WTC11 (cell line): ENCODE measurements at regions not wholly inside any gene's neighbourhood (a gene's known extent, or its start where the extent isn't known, plus 50 kb on each side); places are given as distances from the start of the nearest gene placed in this dataset.

Experiments used
- ATAC-seq: fragments of 200-7000 bp; cut with Tn5 transposase; 2 replicates; pipeline ENCODE4 v1.10.0; 2021; ENCODE audit warnings: mild to moderate bottlenecking, moderate library complexity
- CTCF ChIA-PET: fragments of 300-600 bp; sonication (Branson Sonifier 250); formaldehyde crosslinking; loops from one replicate; lab custom pipeline; 2021; ENCODE audit warnings: antibody characterized with exemption; lab: Charles Lee
- POLR2A ChIA-PET: fragments of 350-600 bp; sonication (Branson Sonifier 250); formaldehyde crosslinking; loops from one replicate; lab custom pipeline; 2021; ENCODE audit warnings: antibody characterized with exemption; lab: Charles Lee
- DNase-seq: peaks from one replicate; pipeline ENCODE4 v3.0.0; 2021; ENCODE audit warnings: low spot score
- H3K27ac Mint-ChIP-seq: 2 replicates; pipeline ENCODE4 v1.8.0; 2021; ENCODE audit warnings: mixed read lengths
- H3K27me3 Mint-ChIP-seq: 2 replicates; pipeline ENCODE4 v1.8.0; 2021; ENCODE audit warnings: low read depth, mild to moderate bottlenecking, moderate library complexity, mixed read lengths
- H3K36me3 Mint-ChIP-seq: 2 replicates; pipeline ENCODE4 v1.8.0; 2021; ENCODE audit warnings: mixed read lengths
- H3K4me1 Mint-ChIP-seq: 2 replicates; pipeline ENCODE4 v1.8.0; 2022; ENCODE audit warnings: mixed read lengths
- H3K4me3 Mint-ChIP-seq: 2 replicates; pipeline ENCODE4 v1.8.0; 2021; ENCODE audit warnings: mild to moderate bottlenecking, moderate library complexity, mixed read lengths
- H3K9me3 Mint-ChIP-seq: 2 replicates; pipeline ENCODE4 v1.8.0; 2021; ENCODE audit warnings: mixed read lengths
- AFF4 ChIP-seq: sonication (generic); formaldehyde crosslinking; IDR thresholded peaks from 2 replicates; pipeline ENCODE4 v1.8.1; 2023; ENCODE audit warnings: mild to moderate bottlenecking, missing genetic modification reagents, borderline replicate concordance
- ATF1 ChIP-seq: sonication (generic); formaldehyde crosslinking; IDR thresholded peaks from 2 replicates; pipeline ENCODE4 v1.8.1; 2023; ENCODE audit warnings: mild to moderate bottlenecking, moderate library complexity, missing genetic modification reagents
- ATF6 ChIP-seq: sonication (generic); formaldehyde crosslinking; IDR thresholded peaks from 2 replicates; pipeline ENCODE4 v1.8.1; 2023; ENCODE audit warnings: mild to moderate bottlenecking, missing genetic modification reagents
- E2F5 ChIP-seq: sonication (generic); formaldehyde crosslinking; IDR thresholded peaks from 2 replicates; pipeline ENCODE4 v1.8.1; 2022; ENCODE audit warnings: mild to moderate bottlenecking, moderate library complexity, missing genetic modification reagents
- EMX1 ChIP-seq: fragments of 250-450 bp; sonication (Bioruptor Pico); IDR thresholded peaks from 2 replicates; pipeline ENCODE4 v1.8.0; 2021; ENCODE audit warnings: mild to moderate bottlenecking
- ESRRA ChIP-seq: sonication (generic); formaldehyde crosslinking; IDR thresholded peaks from 2 replicates; pipeline ENCODE4 v1.8.1; 2022; ENCODE audit warnings: mild to moderate bottlenecking, missing genetic modification reagents, borderline replicate concordance
- FOXP1 ChIP-seq: sonication (generic); formaldehyde crosslinking; IDR thresholded peaks from 2 replicates; pipeline ENCODE4 v1.8.0; 2022; ENCODE audit warnings: missing genetic modification reagents, mild to moderate bottlenecking, moderate library complexity, borderline replicate concordance
- GABPB1 ChIP-seq: sonication (generic); formaldehyde crosslinking; IDR thresholded peaks from 2 replicates; pipeline ENCODE4 v1.8.1; 2023; ENCODE audit warnings: mild to moderate bottlenecking, missing genetic modification reagents
- IRF1 ChIP-seq: sonication (generic); formaldehyde crosslinking; IDR thresholded peaks from 2 replicates; pipeline ENCODE4 v1.8.0; 2023; ENCODE audit warnings: missing genetic modification reagents
- JAZF1 ChIP-seq: fragments of 250-450 bp; sonication (Bioruptor Pico); IDR thresholded peaks from 2 replicates; pipeline ENCODE4 v1.9.0; 2021; ENCODE audit warnings: moderate library complexity, mild to moderate bottlenecking, inconsistent platforms
- JUN ChIP-seq: sonication (generic); formaldehyde crosslinking; IDR thresholded peaks from 2 replicates; pipeline ENCODE4 v1.8.0; 2023; ENCODE audit warnings: mild to moderate bottlenecking, missing genetic modification reagents
- MXD4 ChIP-seq: fragments of 250-450 bp; sonication (Bioruptor Pico); IDR thresholded peaks from 2 replicates; pipeline ENCODE4 v1.8.0; 2021; ENCODE audit warnings: mild to moderate bottlenecking, moderate library complexity, borderline replicate concordance
- MYBL2 ChIP-seq: sonication (generic); formaldehyde crosslinking; IDR thresholded peaks from 2 replicates; pipeline ENCODE4 v1.8.1; 2023; ENCODE audit warnings: mild to moderate bottlenecking, moderate library complexity, missing genetic modification reagents
- NFATC4 ChIP-seq: fragments of 250-450 bp; sonication (Bioruptor Pico); IDR thresholded peaks from 2 replicates; pipeline ENCODE4 v1.9.0; 2021; ENCODE audit warnings: mild to moderate bottlenecking
- NR1H2 ChIP-seq: sonication (generic); formaldehyde crosslinking; IDR thresholded peaks from 2 replicates; pipeline ENCODE4 v1.9.0; 2021; ENCODE audit warnings: mild to moderate bottlenecking, moderate library complexity, missing genetic modification reagents
- PRDM15 ChIP-seq: sonication (generic); formaldehyde crosslinking; IDR thresholded peaks from 2 replicates; pipeline ENCODE4 v1.8.0; 2022; ENCODE audit warnings: missing genetic modification reagents
- SMAD3 ChIP-seq: sonication (generic); formaldehyde crosslinking; IDR thresholded peaks from 2 replicates; pipeline ENCODE4 v1.8.0; 2022; ENCODE audit warnings: missing genetic modification reagents, mild to moderate bottlenecking, borderline replicate concordance
- SMAD4 ChIP-seq: sonication (generic); formaldehyde crosslinking; IDR thresholded peaks from 2 replicates; pipeline ENCODE4 v1.8.0; 2022; ENCODE audit warnings: mild to moderate bottlenecking, missing genetic modification reagents
- ZNF138 ChIP-seq: sonication (generic); formaldehyde crosslinking; conservative IDR thresholded peaks from 2 replicates; pipeline ENCODE4 v1.8.1; 2022; ENCODE audit warnings: mild to moderate bottlenecking, moderate library complexity, missing genetic modification reagents
- ZNF396 ChIP-seq: fragments of 250-450 bp; sonication (Bioruptor Pico); IDR thresholded peaks from 2 replicates; pipeline ENCODE4 v1.8.0; 2021; ENCODE audit warnings: mild to moderate bottlenecking, moderate library complexity, borderline replicate concordance
- ZNF512 ChIP-seq: sonication (generic); formaldehyde crosslinking; IDR thresholded peaks from 2 replicates; pipeline ENCODE4 v1.8.1; 2022; ENCODE audit warnings: missing genetic modification reagents, borderline replicate concordance

DNA sequence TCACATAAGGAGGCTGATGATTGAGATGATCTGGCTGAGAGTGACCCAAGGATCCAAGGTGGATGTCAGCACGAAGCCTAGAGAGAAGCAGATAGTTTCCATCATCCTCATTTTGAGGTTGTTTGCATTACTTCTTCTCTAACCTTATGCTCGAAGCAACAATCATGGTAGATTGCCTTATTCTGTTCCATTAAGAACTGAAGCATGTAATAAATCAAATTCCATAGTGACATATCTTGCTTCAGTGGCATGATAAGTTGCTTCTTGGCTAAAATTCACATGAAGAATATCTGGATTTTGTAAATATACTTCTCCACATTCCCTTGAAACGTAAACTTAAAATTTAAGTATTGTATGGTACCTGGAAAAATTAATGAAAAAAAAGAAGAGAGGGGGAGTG lies 377.8 kb upstream of the DACH1 start:
- no peaks in the 10 kb centered on the region; the same call in 1 of the 2 replicates for H3K4me1 Mint-ChIP-seq
- TF ChIP-seq ESRRA (CRISPR knock-in tag) (no peak), FOXP1 (CRISPR knock-in tag) (no peak), SMAD3 (CRISPR knock-in tag) (no peak), SMAD4 (CRISPR knock-in tag) (no peak), ATF1 (CRISPR knock-in tag) (no peak), ZNF512 (CRISPR knock-in tag) (no peak), GABPB1 (CRISPR knock-in tag) (no peak), MXD4 (CRISPR knock-in tag) (no peak), JAZF1 (CRISPR knock-in tag) (no peak), ATF6 (CRISPR knock-in tag) (no peak), E2F5 (CRISPR knock-in tag) (no peak), EMX1 (no peak), NR1H2 (CRISPR knock-in tag) (no peak), PRDM15 (CRISPR knock-in tag) (no peak), IRF1 (CRISPR knock-in tag) (no peak), NFATC4 (CRISPR knock-in tag) (no peak), ZNF138 (CRISPR knock-in tag) (no peak)
- CTCF ChIA-PET = no interaction called here

DNA sequence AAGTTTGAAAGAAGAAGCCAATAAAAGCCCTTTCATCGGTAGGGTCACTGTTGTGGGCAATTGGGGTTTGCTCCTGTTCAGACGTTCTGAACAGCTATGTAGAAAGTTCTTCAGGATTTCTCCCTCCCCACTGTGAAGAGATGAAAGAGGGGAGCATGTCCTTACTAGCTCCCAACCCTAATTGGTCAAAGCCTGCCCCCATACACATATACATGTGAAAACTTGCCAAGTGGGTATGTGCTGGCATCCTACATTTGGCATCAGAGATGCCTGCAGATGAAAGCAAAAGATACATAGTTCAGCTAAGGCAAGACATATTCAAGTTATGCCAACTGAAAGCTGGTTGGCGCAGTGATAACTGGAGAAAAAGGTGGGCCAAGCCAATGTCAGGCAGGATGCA lies 363.1 kb upstream of the DACH1 start:
- peaks cover 9% of the 10 kb centered on the region for H3K9me3 Mint-ChIP-seq
- CTCF ChIA-PET = no interaction called here
- ATAC-seq = no peak
- no peaks in the 10 kb centered on the region for H3K4me1 Mint-ChIP-seq
- H3K36me3 Mint-ChIP-seq = peaks cover 6% of the 10 kb centered on the region; the same call in 1 of the 2 replicates
- H3K27ac Mint-ChIP-seq = no peak overlapping the region
- H3K4me3 Mint-ChIP-seq = no peak overlapping the region
- no peaks in the 10 kb centered on the region; the same call in 1 of the 2 replicates for H3K27me3 Mint-ChIP-seq
- POLR2A ChIA-PET = no interaction called here
- DNase-seq = no peak
- TF ChIP-seq JUN (CRISPR knock-in tag) = no peak
- TF ChIP-seq MYBL2 = no peak
- TF ChIP-seq ATF6 (CRISPR knock-in tag) = no peak
- TF ChIP-seq ZNF396 (CRISPR knock-in tag) = no peak
- no peak for TF ChIP-seq AFF4 (CRISPR knock-in tag)

More for the DNA sequence above, 377.8 kb upstream of the DACH1 start:
- ATAC-seq (no peak), DNase-seq (no peak)
- H3K4me3 Mint-ChIP-seq = no peak overlapping the region
- no peaks in the 10 kb centered on the region for H3K36me3 Mint-ChIP-seq
- H3K27ac Mint-ChIP-seq = no peak overlapping the region
- no peaks in the 10 kb centered on the region for H3K27me3 Mint-ChIP-seq
- H3K9me3 Mint-ChIP-seq = no peaks in the 10 kb centered on the region
- POLR2A ChIA-PET = no interaction called here
